Right lobe of liver (tissue), 4 donors: ENCODE measurements at regions not wholly inside any gene's neighbourhood (a gene's known extent, or its start where the extent isn't known, plus 50 kb on each side); places are given as distances from the start of the nearest gene placed in this dataset.

Experiments used
- POLR2A ChIP-seq: fragments of 450-650 bp; IDR thresholded peaks from one replicate; pipeline ENCODE4 v1.6.1; 2017; ENCODE audit warnings: antibody characterized with exemption, mild to moderate bottlenecking
- TF ChIP-seq, protein P1 (sequence below), 4 donors: fragments of 200-600 bp in 3 of 4; fragments of 450-650 bp in 1 of 4; IDR thresholded peaks; one replicate each; pipeline versions ENCODE4 v1.5.1 to v1.8.0; 2016 to 2022; ENCODE audit warnings: antibody characterized with exemption in 4 of 4, mild to moderate bottlenecking in 2 of 4
- donor health status: DM: no; HTN: no; CAD: no.
- donor health status: DM: no; HTN: no; CAD: no.
- donor health status: DM: no; HTN: yes; CAD: no.

DNA sequence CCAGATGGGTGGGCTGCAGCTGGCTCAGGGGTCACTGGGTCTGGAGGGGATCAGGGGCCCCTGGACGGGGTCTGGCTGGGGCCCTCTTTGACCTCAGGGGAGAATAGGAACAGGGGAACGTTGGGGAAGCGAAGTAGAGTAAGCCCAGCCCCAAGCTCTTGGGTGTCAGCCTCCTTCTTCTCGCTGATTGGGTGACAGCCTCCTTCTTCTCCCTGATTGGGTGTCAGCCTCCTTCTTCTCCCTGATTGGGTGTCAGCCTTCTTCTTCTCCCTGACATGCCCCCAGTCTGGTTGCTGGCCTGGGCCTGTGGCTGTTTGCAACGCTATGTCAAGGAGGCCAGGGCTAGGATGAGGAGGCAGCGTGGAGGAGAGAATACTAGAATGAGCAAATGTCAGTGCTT, 76.7 kb upstream of the CASZ1 start:
- TF ChIP-seq POLR2A: no peak
- TF ChIP-seq, protein P1, sequence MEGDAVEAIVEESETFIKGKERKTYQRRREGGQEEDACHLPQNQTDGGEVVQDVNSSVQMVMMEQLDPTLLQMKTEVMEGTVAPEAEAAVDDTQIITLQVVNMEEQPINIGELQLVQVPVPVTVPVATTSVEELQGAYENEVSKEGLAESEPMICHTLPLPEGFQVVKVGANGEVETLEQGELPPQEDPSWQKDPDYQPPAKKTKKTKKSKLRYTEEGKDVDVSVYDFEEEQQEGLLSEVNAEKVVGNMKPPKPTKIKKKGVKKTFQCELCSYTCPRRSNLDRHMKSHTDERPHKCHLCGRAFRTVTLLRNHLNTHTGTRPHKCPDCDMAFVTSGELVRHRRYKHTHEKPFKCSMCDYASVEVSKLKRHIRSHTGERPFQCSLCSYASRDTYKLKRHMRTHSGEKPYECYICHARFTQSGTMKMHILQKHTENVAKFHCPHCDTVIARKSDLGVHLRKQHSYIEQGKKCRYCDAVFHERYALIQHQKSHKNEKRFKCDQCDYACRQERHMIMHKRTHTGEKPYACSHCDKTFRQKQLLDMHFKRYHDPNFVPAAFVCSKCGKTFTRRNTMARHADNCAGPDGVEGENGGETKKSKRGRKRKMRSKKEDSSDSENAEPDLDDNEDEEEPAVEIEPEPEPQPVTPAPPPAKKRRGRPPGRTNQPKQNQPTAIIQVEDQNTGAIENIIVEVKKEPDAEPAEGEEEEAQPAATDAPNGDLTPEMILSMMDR (IDR thresholded peaks at IDR 0.05): no peak
